Psoas muscle (tissue), 7 donors: ENCODE measurements at regions not wholly inside any gene's neighbourhood (a gene's known extent, or its start where the extent isn't known, plus 50 kb on each side); places are given as distances from the start of the nearest gene placed in this dataset.

ENCODE experiments used
- ATAC-seq, 4 donors: fragments of 200-7000 bp; cut with Tn5 transposase; one replicate each; pipeline ENCODE4 v1.9.1; 2020; ENCODE audit warnings: moderate library complexity in 3 of 4, mild to moderate bottlenecking in 2 of 4
- DNase-seq, 2 donors: peaks; one replicate each; pipeline ENCODE4 v3.0.0-alpha.2; 2020
- H3K27ac ChIP-seq: fragments of 200-600 bp; one replicate; pipeline ENCODE4 v1.8.0; 2022
- H3K27me3 ChIP-seq, 3 donors: fragments of 200-600 bp in 1 of 3; one replicate each; pipeline versions ENCODE4 v1.6.1 to v1.8.0; 2013 to 2022; ENCODE audit warnings: low read length in 2 of 3, mild to moderate bottlenecking in 2 of 3, moderate library complexity in 1 of 3; ENCODE audit not compliant: insufficient read depth in 3 of 3
- H3K36me3 ChIP-seq, 2 donors: fragments of 200-600 bp in 1 of 2; one replicate each; pipeline versions ENCODE4 v1.6.1 to v1.8.0; 2013 to 2022; ENCODE audit warnings: low read depth in 1 of 2, mild to moderate bottlenecking in 1 of 2, moderate library complexity in 1 of 2; ENCODE audit not compliant: insufficient read depth in 1 of 2
- H3K4me1 ChIP-seq: fragments of 200-600 bp; one replicate; pipeline ENCODE4 v1.8.0; 2022
- H3K4me3 ChIP-seq: fragments of 200-600 bp; one replicate; pipeline ENCODE4 v1.8.0; 2022; ENCODE audit warnings: mild to moderate bottlenecking
- H3K9me3 ChIP-seq: fragments of 200-600 bp; one replicate; pipeline ENCODE4 v1.8.0; 2022
- CTCF ChIP-seq: fragments of 200-600 bp; IDR thresholded peaks from one replicate; pipeline ENCODE4 v1.8.0; 2022; ENCODE audit warnings: antibody characterized with exemption
- WGBS, 3 donors: extraction: QIAGEN DNeasy Blood & Tissue Kit; methylation state at CpG; one replicate each; pipeline versions ENCODE4 v1.1.6 to v1.1.7; 2013; 5-methylcytosine and 5-hydroxymethylcytosine counted together
- intact Hi-C, 2 donors: fragments of 100-400 bp; cut with DNase I; formaldehyde crosslinking; loops; one replicate each; pipeline versions ENCODE4 v1.11.0 to v1.14.2; 2022
- donor health status: healthy with polysubstance abuse.
- donor health status: DM: no; HTN: no; CAD: no; lungs with moderate emphysema.
- donor health status: Bipolar disorder and iron deficiency.
- donor health status: healthy.
- donor health status: DM: yes; HTN: yes; CAD: no.
- donor health status: DM: no; HTN: no; CAD: no.
- donor health status: DM: yes; HTN: yes; CAD: no.

DNA sequence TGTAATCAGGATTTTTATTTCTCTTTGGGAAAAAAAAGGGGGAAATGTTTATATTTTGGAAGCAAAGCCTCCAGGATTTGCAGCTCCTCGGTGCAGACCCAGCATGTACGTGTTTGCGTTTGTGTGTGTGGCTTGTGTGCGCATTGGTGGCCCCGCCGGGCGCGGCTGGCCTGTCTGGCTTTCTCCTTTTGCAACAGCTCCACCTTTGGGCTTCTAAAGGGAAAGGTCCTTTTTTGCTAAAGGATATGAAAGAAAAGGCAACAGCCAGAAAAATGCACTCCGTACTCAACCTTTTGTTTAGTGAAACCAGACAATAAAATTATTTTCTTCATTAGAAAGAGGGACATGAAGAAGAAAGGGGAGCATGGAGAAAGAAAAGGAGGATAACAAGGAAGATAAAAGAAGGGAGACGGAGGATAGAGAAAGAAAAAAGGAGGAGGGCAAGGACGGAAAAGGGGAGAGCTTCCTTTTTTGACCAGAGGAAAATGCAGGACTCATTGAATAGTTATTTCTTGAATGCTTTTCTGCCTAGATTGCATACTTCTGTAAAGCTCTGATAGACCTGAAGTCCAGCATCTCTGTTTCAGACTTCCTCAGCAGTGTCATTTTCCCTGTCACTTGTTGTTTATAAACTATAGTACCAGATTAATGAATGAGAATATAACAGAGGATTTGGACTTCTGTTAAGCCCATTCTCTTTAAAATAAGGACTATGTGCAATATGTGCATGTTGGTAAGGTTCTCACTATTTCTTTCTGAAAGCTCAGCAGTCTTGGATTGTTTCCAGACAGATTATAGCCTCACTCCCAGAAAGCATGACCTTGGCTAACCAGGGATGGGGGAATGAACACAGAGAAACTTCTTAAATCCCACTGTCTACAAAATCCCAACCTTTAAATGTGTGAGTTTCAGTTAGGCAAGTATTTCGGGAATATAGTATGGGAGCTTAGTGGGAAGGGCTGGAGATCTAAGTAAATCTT is 563.1 kb upstream of the PIK3C3 start:
- DNase-seq: peak; percentile 12 to 45
- peak; percentile 28 for TF ChIP-seq CTCF
- ATAC-seq: no peak
- WGBS, 3 donors: 7 to 9% (median 8%) methylated on average over 12 of the region's 12 CpGs
- no peaks in the 10 kb centered on the region for H3K27me3 ChIP-seq
- no peak overlapping the region for H3K27ac ChIP-seq
- H3K9me3 ChIP-seq: no peaks in the 10 kb centered on the region
- no peaks in the 10 kb centered on the region for H3K4me1 ChIP-seq
- no peaks in the 10 kb centered on the region for H3K36me3 ChIP-seq
- intact Hi-C loops: loop anchor here in 1 of 2 donors (5.0 kb wide), 1 partner anchor 455 kb away; no protein-coding TSS in a partner anchor
- no peak overlapping the region for H3K4me3 ChIP-seq

GRCh38 chr18:41390309-41390708 is 564.7 kb upstream of the PIK3C3 start:
- WGBS, 3 donors: 52 to 60% (median 57%) methylated on average over 9 of the region's 9 CpGs
- no peaks in the 10 kb centered on the region for H3K36me3 ChIP-seq
- H3K27me3 ChIP-seq: no peaks in the 10 kb centered on the region
- H3K4me1 ChIP-seq: no peaks in the 10 kb centered on the region
- no peak for TF ChIP-seq CTCF
- H3K4me3 ChIP-seq: no peak overlapping the region
- H3K27ac ChIP-seq: no peak overlapping the region
- no peak for ATAC-seq
- no peak for DNase-seq
- intact Hi-C loops: loop anchor here in 1 of 2 donors (5.0 kb wide), 1 partner anchor 453 kb away; no protein-coding TSS in a partner anchor
- H3K9me3 ChIP-seq: no peaks in the 10 kb centered on the region

DNA sequence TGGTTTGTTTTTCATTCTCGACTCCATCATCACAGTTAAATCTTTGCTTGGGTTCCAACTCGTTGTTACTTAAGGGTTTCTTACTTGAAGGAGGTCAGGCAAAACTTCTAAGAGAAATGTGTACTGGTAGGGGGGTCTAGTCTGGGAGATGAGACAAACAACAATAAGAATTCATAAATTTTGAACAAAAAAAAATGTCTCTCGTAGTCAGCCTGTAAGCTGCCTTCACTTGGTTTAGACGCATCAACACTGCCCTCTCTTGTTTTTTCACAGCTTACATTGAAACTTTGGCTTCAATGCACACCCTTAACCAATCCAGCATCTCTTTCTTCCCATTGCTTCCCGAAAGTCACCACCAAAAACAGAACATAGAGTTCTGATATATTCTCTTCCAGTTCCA is 576.4 kb upstream of the PIK3C3 start:
- Histone ChIP-seq H3K36me3 (no peaks in the 10 kb centered on the region), H3K4me3 (no peak overlapping the region), H3K4me1 (no peaks in the 10 kb centered on the region), H3K27me3 (no peaks in the 10 kb centered on the region), H3K9me3 (no peaks in the 10 kb centered on the region), H3K27ac (no peak overlapping the region)
- DNase-seq: no peak
- 22 to 28% (median 27%) methylated on average over 5 of the region's 5 CpGs for WGBS, 3 donors
- intact Hi-C loops: no loop called here
- no peak for ATAC-seq
- no peak for TF ChIP-seq CTCF

GRCh38 chr18:41373612-41374011 is 581.4 kb upstream of the PIK3C3 start:
- no peak overlapping the region for H3K27ac ChIP-seq
- H3K36me3 ChIP-seq: no peaks in the 10 kb centered on the region
- intact Hi-C loops: no loop called here
- TF ChIP-seq CTCF: no peak
- DNase-seq (no peak), ATAC-seq (no peak)
- no peak overlapping the region for H3K4me3 ChIP-seq
- no peaks in the 10 kb centered on the region for H3K4me1 ChIP-seq
- no peaks in the 10 kb centered on the region for H3K27me3 ChIP-seq
- H3K9me3 ChIP-seq: no peaks in the 10 kb centered on the region
